H54 (cell line): ENCODE measurements at regions not wholly inside any gene's neighbourhood (a gene's known extent, or its start where the extent isn't known, plus 50 kb on each side); places are given as distances from the start of the nearest gene placed in this dataset.

Experiments used
- DNase-seq: peaks from one replicate; pipeline ENCODE4 v3.0.0; 2011; ENCODE audit warnings: low spot score, mixed read lengths; ENCODE audit not compliant: insufficient read length
- FAIRE-seq: peaks from 3 replicates; lab custom pipeline; 2011; peaks lifted over from hg19 to GRCh38; lab: Jason Lieb, UNC
- POLR2A ChIP-seq: IDR thresholded peaks from 2 replicates; pipeline ENCODE4 v1.6.1; 2011; ENCODE audit warnings: low read depth, mild to moderate bottlenecking, low read length

- FAIRE-seq = no peak
- TF ChIP-seq POLR2A = no peak
- no peak for DNase-seq
These were observed 55.0 kb upstream of the PHACTR1 start for GRCh38 chr6:12661432-12662089.
